Vagina (tissue), 2 donors: ENCODE measurements at regions not wholly inside any gene's neighbourhood (a gene's known extent, or its start where the extent isn't known, plus 50 kb on each side); places are given as distances from the start of the nearest gene placed in this dataset.

ENCODE experiments used
- DNase-seq, 2 donors: peaks; one replicate each; pipeline ENCODE4 v3.0.0-alpha.2; 2017; ENCODE audit errors: extremely low spot score in 2 of 2
- H3K27ac ChIP-seq: fragments of 200-600 bp; sonication (generic); one replicate; pipeline ENCODE4 v1.5.1; 2019
- H3K27me3 ChIP-seq: fragments of 200-600 bp; sonication (generic); one replicate; pipeline ENCODE4 v1.5.1; 2019
- H3K36me3 ChIP-seq, 2 donors: fragments of 200-600 bp; sonication (generic); one replicate each; pipeline ENCODE4 v1.5.1; 2017 to 2019
- H3K4me1 ChIP-seq: fragments of 200-600 bp; sonication (generic); one replicate; pipeline ENCODE4 v1.5.1; 2019
- H3K4me3 ChIP-seq, 2 donors: fragments of 200-600 bp; sonication (generic); 1 replicate in 1 of 2; 2 replicates in 1 of 2; pipeline ENCODE4 v1.5.1; 2016 to 2019
- H3K9me3 ChIP-seq: fragments of 200-600 bp; sonication (generic); one replicate; pipeline ENCODE4 v1.5.1; 2019
- POLR2A ChIP-seq, 2 donors: fragments of 450-650 bp; IDR thresholded peaks; one replicate each; pipeline ENCODE4 v1.6.1; 2017; ENCODE audit warnings: antibody characterized with exemption in 2 of 2, mild to moderate bottlenecking in 2 of 2, moderate library complexity in 2 of 2
- POLR2AphosphoS5 ChIP-seq, 2 donors: sonication (generic); formaldehyde crosslinking; IDR thresholded peaks; one replicate each; pipeline ENCODE4 v1.9.0; 2017; ENCODE audit warnings: antibody characterized with exemption in 2 of 2, mild to moderate bottlenecking in 2 of 2, low read depth in 1 of 2; ENCODE audit not compliant: insufficient read depth in 1 of 2
- intact Hi-C: fragments of 100-400 bp; cut with DNase I; formaldehyde crosslinking; loops from one replicate; pipeline ENCODE4 v1.15.1; 2023
- TF ChIP-seq, protein P1 (sequence below), 3 experiments: fragments of 450-650 bp in 2 of 3; fragments of 200-600 bp in 1 of 3; sonication (generic) in 1 of 3; IDR thresholded peaks; one replicate each; pipeline ENCODE4 v1.5.1; 2017 to 2019; ENCODE audit warnings: antibody characterized with exemption in 3 of 3, mild to moderate bottlenecking in 2 of 3, moderate library complexity in 2 of 3

DNA sequence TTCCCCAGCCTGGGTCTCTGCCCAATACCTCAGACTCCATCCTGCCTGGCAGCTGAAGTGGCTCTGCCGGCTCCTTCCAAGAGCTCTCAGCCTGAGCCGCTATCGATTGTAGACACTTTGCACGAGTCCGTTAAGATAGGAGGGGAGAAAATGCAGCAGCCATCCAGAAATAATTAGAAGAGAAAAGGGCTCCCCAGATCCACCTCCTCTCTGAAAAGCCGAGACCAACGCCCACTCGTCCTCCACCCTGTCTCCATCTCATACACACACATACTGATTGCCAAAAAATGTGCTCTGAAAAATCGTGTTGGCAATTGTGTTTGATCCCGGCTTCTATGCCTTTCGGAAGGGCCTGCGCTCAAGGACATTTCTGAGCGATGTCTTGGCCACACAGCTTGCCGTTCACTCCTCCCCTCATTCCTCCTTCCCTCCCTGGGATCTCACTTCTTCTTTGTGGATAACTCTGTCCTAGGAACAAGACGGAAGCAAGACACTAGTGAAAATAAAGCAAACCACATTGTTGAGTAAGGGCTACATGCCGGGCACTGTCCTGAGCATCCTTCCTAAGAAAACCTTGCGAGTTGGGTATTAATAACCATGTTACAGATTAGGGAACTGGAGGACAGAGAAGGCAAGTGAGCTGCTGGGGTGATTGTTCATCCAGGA lies 372.8 kb upstream of the MYT1L start:
- no peak for DNase-seq
- no peak overlapping the region for H3K4me3 ChIP-seq
- peaks cover 11% of the 10 kb centered on the region for H3K4me1 ChIP-seq
- TF ChIP-seq, protein P1, sequence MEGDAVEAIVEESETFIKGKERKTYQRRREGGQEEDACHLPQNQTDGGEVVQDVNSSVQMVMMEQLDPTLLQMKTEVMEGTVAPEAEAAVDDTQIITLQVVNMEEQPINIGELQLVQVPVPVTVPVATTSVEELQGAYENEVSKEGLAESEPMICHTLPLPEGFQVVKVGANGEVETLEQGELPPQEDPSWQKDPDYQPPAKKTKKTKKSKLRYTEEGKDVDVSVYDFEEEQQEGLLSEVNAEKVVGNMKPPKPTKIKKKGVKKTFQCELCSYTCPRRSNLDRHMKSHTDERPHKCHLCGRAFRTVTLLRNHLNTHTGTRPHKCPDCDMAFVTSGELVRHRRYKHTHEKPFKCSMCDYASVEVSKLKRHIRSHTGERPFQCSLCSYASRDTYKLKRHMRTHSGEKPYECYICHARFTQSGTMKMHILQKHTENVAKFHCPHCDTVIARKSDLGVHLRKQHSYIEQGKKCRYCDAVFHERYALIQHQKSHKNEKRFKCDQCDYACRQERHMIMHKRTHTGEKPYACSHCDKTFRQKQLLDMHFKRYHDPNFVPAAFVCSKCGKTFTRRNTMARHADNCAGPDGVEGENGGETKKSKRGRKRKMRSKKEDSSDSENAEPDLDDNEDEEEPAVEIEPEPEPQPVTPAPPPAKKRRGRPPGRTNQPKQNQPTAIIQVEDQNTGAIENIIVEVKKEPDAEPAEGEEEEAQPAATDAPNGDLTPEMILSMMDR (IDR thresholded peaks at IDR 0.05): no peak
- TF ChIP-seq POLR2AphosphoS5 (IDR thresholded peaks at IDR 0.05; ENCODE audit: insufficient read depth in 1 of 2, low read depth in 1 of 2) (no peak), POLR2A (IDR thresholded peaks at IDR 0.05) (no peak)
- no peak overlapping the region for H3K27ac ChIP-seq
- intact Hi-C loops: no loop called here
- H3K9me3 ChIP-seq: no peaks in the 10 kb centered on the region
- no peaks in the 10 kb centered on the region for H3K36me3 ChIP-seq
- H3K27me3 ChIP-seq: no peaks in the 10 kb centered on the region

DNA sequence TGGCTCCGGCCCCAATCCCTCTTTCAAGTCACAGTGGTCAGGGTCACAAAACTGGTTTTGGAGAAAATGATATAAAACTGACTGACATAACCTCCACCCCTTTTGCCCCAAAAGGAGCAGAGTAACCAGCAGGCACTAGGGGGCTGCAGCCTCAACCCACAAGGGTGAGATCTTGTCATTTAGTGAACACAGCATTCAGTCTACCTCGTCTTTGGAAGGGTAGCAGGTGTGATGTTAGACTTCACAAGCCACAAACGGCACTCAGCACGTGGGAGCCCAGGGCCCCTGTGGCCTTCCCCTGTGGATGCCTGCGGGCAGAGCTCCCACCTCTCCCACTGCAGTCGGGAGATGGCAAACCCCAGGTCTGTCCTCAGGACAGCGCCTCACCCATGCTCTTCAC lies 372.1 kb upstream of the MYT1L start:
- no peak for DNase-seq
- intact Hi-C loops: no loop called here

DNA sequence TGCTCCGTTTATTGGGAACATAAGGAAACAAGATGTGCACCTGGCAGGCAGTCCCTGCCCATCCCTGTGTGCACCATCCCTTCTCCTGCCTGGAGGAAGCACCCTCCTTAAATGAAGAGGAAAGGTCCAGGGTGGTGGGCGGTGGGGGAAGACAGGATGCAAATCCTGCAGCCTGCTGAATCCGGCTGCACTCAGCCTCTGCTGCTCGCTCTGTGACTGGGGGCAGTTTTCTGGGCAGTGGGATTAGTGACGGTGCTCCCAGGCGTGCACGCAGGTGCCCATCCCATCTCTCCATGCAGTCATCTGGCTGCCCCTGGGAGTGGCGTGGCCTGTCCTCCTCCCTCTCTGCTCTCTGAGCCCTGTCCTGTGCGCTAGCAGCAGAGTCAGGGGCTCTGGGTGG lies 371.3 kb upstream of the MYT1L start:
- Histone ChIP-seq H3K9me3 (no peaks in the 10 kb centered on the region), H3K36me3 (no peaks in the 10 kb centered on the region), H3K4me3 (no peak overlapping the region), H3K4me1 (peaks cover 11% of the 10 kb centered on the region), H3K27ac (no peak overlapping the region), H3K27me3 (no peaks in the 10 kb centered on the region)
- intact Hi-C loops: no loop called here
- no peak for DNase-seq
- TF ChIP-seq, protein P1 (IDR thresholded peaks at IDR 0.05): no peak
- TF ChIP-seq POLR2AphosphoS5 (IDR thresholded peaks at IDR 0.05; ENCODE audit: insufficient read depth in 1 of 2, low read depth in 1 of 2) (no peak), POLR2A (IDR thresholded peaks at IDR 0.05) (no peak)

More for the DNA sequence above, 372.1 kb upstream of the MYT1L start:
- H3K9me3 ChIP-seq: no peaks in the 10 kb centered on the region
- H3K4me1 ChIP-seq: peaks cover 11% of the 10 kb centered on the region
- H3K27ac ChIP-seq: no peak overlapping the region
- H3K36me3 ChIP-seq: no peaks in the 10 kb centered on the region
- H3K27me3 ChIP-seq: no peaks in the 10 kb centered on the region
- H3K4me3 ChIP-seq: no peak overlapping the region
- TF ChIP-seq POLR2AphosphoS5 (IDR thresholded peaks at IDR 0.05; ENCODE audit: insufficient read depth in 1 of 2, low read depth in 1 of 2) (no peak), POLR2A (IDR thresholded peaks at IDR 0.05) (no peak)
- TF ChIP-seq, protein P1 (IDR thresholded peaks at IDR 0.05): no peak

DNA sequence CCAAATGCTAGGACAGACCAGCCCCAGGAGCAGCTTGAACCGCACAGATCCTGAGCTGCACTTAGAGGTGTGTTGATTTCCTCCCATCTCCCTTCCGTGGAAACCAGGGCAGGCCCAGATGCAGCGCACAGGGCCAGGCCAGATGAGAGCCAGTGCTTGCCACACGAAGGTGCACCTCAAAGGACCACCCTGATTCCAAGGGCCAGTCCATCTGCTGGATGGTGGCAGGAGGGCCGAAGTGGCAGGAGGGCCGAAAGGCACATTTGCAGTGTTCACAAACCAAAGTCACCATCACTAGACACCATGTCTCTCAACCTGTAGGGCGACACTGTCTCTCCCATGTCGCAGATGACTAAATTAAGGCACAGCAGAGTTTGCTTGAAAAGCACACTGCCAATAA lies 370.7 kb upstream of the MYT1L start:
- Histone ChIP-seq H3K4me3 (no peak overlapping the region), H3K4me1 (peaks cover 11% of the 10 kb centered on the region), H3K27me3 (no peaks in the 10 kb centered on the region), H3K9me3 (no peaks in the 10 kb centered on the region), H3K27ac (no peak overlapping the region), H3K36me3 (no peaks in the 10 kb centered on the region)
- no peak for DNase-seq
- TF ChIP-seq, protein P1 (IDR thresholded peaks at IDR 0.05): no peak
- TF ChIP-seq POLR2A (IDR thresholded peaks at IDR 0.05) (no peak), POLR2AphosphoS5 (IDR thresholded peaks at IDR 0.05; ENCODE audit: insufficient read depth in 1 of 2, low read depth in 1 of 2) (no peak)
- intact Hi-C loops: no loop called here

DNA sequence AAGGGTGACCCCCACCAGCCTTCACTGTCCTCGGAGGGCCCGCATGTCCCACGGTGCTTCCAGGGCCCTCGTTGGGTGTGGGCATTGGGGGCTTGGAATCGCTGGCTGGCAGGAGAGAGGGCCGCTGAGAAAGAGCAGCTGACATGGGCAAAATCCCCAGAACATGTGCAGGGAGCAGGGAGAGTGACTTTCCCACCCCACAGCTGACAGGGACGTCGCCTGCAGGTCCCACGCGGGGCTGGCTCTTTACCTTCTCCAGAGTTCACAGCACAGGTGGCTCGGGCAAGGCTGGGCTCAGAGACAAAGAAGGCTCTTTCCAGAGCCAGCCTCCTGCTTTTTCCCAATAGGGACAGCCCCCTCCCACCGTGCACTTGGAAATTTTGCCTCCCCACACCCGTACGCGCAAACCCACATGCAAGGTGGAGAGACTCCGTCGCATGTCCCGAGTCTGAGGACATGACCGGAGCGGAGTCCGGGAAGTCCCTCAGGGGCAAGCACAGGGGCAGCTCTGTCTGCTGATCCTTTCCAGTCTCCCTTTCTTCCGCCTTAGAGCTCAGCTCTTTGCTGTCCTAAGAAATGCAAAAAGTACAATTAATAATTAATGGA lies 370.2 kb upstream of the MYT1L start:
- no peaks in the 10 kb centered on the region for H3K36me3 ChIP-seq
- H3K4me3 ChIP-seq: no peak overlapping the region
- no peaks in the 10 kb centered on the region for H3K9me3 ChIP-seq
- intact Hi-C loops: no loop called here
- peaks cover 11% of the 10 kb centered on the region for H3K4me1 ChIP-seq
- TF ChIP-seq, protein P1 (IDR thresholded peaks at IDR 0.05): no peak
- TF ChIP-seq POLR2A (IDR thresholded peaks at IDR 0.05): no peak
- TF ChIP-seq POLR2AphosphoS5 (IDR thresholded peaks at IDR 0.05; ENCODE audit: insufficient read depth in 1 of 2, low read depth in 1 of 2): no peak
- no peaks in the 10 kb centered on the region for H3K27me3 ChIP-seq
- no peak for DNase-seq
- H3K27ac ChIP-seq: no peak overlapping the region
